Fibroblast of lung (primary cell): ENCODE measurements at regions not wholly inside any gene's neighbourhood (a gene's known extent, or its start where the extent isn't known, plus 50 kb on each side); places are given as distances from the start of the nearest gene placed in this dataset.
A peak's percentile ranks its signal among the peaks of the same experiment; 100 is the strongest.

Source experiments
- DNase-seq, 2 donors: peaks; one replicate each; pipeline versions ENCODE4 v3.0.0 to v3.0.0-alpha.2; 2010; ENCODE audit warnings: low read depth in 2 of 2
- H2AFZ ChIP-seq: 2 replicates; pipeline ENCODE4 v1.5.1; 2012; ENCODE audit warnings: low read length, control low read depth, inconsistent platforms
- H3K27ac ChIP-seq: 2 replicates; pipeline ENCODE4 v1.5.1; 2011; ENCODE audit warnings: low read length, control low read depth; ENCODE audit not compliant: insufficient read depth
- H3K27me3 ChIP-seq: 2 replicates; pipeline ENCODE4 v1.5.1; 2011; ENCODE audit warnings: mild to moderate bottlenecking, low read length; ENCODE audit not compliant: control insufficient read depth, insufficient read depth
- H3K36me3 ChIP-seq: 2 replicates; pipeline ENCODE4 v1.5.1; 2011; ENCODE audit warnings: low read length; ENCODE audit not compliant: control insufficient read depth, insufficient read depth
- H3K4me1 ChIP-seq: 2 replicates; pipeline ENCODE4 v1.5.1; 2011; ENCODE audit warnings: low read length; ENCODE audit not compliant: control insufficient read depth, insufficient read depth; ENCODE audit errors: extremely low read depth
- H3K4me2 ChIP-seq: 2 replicates; pipeline ENCODE4 v1.5.1; 2011; ENCODE audit warnings: low read length, control low read depth; ENCODE audit not compliant: insufficient read depth; ENCODE audit errors: extremely low read depth
- H3K4me3 ChIP-seq, 4 experiments: fragments of 200-600 bp in 1 of 4; sonication (generic) in 1 of 4; replicated peaks in 1 of 4; 2 replicates each; pipeline ENCODE4 v1.5.1; 2011 to 2016; ENCODE audit warnings: low read length in 4 of 4, low read depth in 3 of 4, mild to moderate bottlenecking in 3 of 4, control low read depth in 2 of 4, inconsistent platforms in 1 of 4, mixed read lengths in 1 of 4; ENCODE audit not compliant: insufficient read depth in 1 of 4; ENCODE audit errors: control extremely low read depth in 1 of 4
- H3K79me2 ChIP-seq: 2 replicates; pipeline ENCODE4 v1.5.1; 2012; ENCODE audit warnings: mild to moderate bottlenecking, low read length, inconsistent platforms; ENCODE audit not compliant: control insufficient read depth, insufficient read depth
- H3K9ac ChIP-seq: 2 replicates; pipeline ENCODE4 v1.5.1; 2011; ENCODE audit warnings: mild to moderate bottlenecking, low read length, control low read depth; ENCODE audit not compliant: insufficient read depth
- H3K9me3 ChIP-seq: 2 replicates; pipeline ENCODE4 v1.5.1; 2012; ENCODE audit warnings: low read depth, low read length; ENCODE audit not compliant: control insufficient read depth, insufficient read depth
- H4K20me1 ChIP-seq: 2 replicates; pipeline ENCODE4 v1.5.1; 2011; ENCODE audit warnings: low read length; ENCODE audit not compliant: control insufficient read depth, insufficient read depth; ENCODE audit errors: extremely low read depth
- CTCF ChIP-seq, 2 donors: IDR thresholded peaks in 1 of 2; conservative IDR thresholded peaks in 1 of 2; 1 replicate in 1 of 2; 2 replicates in 1 of 2; pipeline ENCODE4 v1.5.1; 2011 to 2012; ENCODE audit warnings: low read length in 2 of 2, control low read depth in 1 of 2, inconsistent platforms in 1 of 2, low read depth in 1 of 2, mild to moderate bottlenecking in 1 of 2
- EZH2 ChIP-seq: IDR thresholded peaks from 2 replicates; pipeline ENCODE4 v1.5.1; 2012; ENCODE audit warnings: low read length, control low read depth, mild to moderate bottlenecking; ENCODE audit errors: missing control alignments

GRCh38 chr4:141540643-141541042, 95.7 kb upstream of the IL15 start:
- DNase-seq = peak; percentile 22 to 66
- no peaks in the 10 kb centered on the region for H3K9me3 ChIP-seq
- no peaks in the 10 kb centered on the region for H4K20me1 ChIP-seq
- H3K4me2 ChIP-seq = no peak overlapping the region
- no peaks in the 10 kb centered on the region for H3K27me3 ChIP-seq
- no peak overlapping the region for H3K4me3 ChIP-seq
- no peak overlapping the region for H3K9ac ChIP-seq
- H3K27ac ChIP-seq = no peak overlapping the region
- TF ChIP-seq EZH2 = no peak
- TF ChIP-seq CTCF (conservative IDR thresholded peaks at IDR 0.05 in 1 of 2, IDR thresholded peaks at IDR 0.05 in 1 of 2; ENCODE audit: low read depth in 1 of 2, low read length in 2 of 2) = no peak
- no peaks in the 10 kb centered on the region for H3K79me2 ChIP-seq
- H3K4me1 ChIP-seq = no peaks in the 10 kb centered on the region
- H2AFZ ChIP-seq = no peak overlapping the region
- H3K36me3 ChIP-seq = no peaks in the 10 kb centered on the region

- no peak overlapping the region for H3K9ac ChIP-seq
- TF ChIP-seq CTCF (conservative IDR thresholded peaks at IDR 0.05 in 1 of 2, IDR thresholded peaks at IDR 0.05 in 1 of 2; ENCODE audit: low read depth in 1 of 2, low read length in 2 of 2) (no peak), EZH2 (no peak)
- no peaks in the 10 kb centered on the region for H3K4me1 ChIP-seq
- H3K36me3 ChIP-seq = no peaks in the 10 kb centered on the region
- H3K4me3 ChIP-seq = no peak overlapping the region
- no peak overlapping the region for H3K4me2 ChIP-seq
- no peaks in the 10 kb centered on the region for H4K20me1 ChIP-seq
- no peaks in the 10 kb centered on the region for H3K9me3 ChIP-seq
- no peaks in the 10 kb centered on the region for H3K79me2 ChIP-seq
- H3K27ac ChIP-seq = no peak overlapping the region
- no peak overlapping the region for H2AFZ ChIP-seq
- H3K27me3 ChIP-seq = no peaks in the 10 kb centered on the region
- DNase-seq = peak; percentile 33 to 45
Measured at GRCh38 chr4:141541851-141542250, 94.5 kb upstream of the IL15 start.

GRCh38 chr4:141543176-141543575, 93.2 kb upstream of the IL15 start:
- Histone ChIP-seq H3K9me3 (no peaks in the 10 kb centered on the region), H3K27ac (no peak overlapping the region), H3K4me1 (no peaks in the 10 kb centered on the region), H2AFZ (no peak overlapping the region), H3K27me3 (no peaks in the 10 kb centered on the region), H3K36me3 (no peaks in the 10 kb centered on the region), H3K79me2 (no peaks in the 10 kb centered on the region), H3K9ac (no peak overlapping the region), H3K4me2 (no peak overlapping the region), H3K4me3 (no peak overlapping the region), H4K20me1 (no peaks in the 10 kb centered on the region)
- no peak for DNase-seq
- TF ChIP-seq CTCF (conservative IDR thresholded peaks at IDR 0.05 in 1 of 2, IDR thresholded peaks at IDR 0.05 in 1 of 2; ENCODE audit: low read depth in 1 of 2, low read length in 2 of 2) (no peak), EZH2 (no peak)
